HG03354 (cell line): ENCODE measurements at regions not wholly inside any gene's neighbourhood (a gene's known extent, or its start where the extent isn't known, plus 50 kb on each side); places are given as distances from the start of the nearest gene placed in this dataset.

Source experiments
- ATAC-seq: cut with Tn5 transposase; IDR thresholded peaks from one replicate; pipeline ENCODE4 v1.9.1; 2021; ENCODE audit warnings: mild to moderate bottlenecking; ENCODE audit not compliant: unreplicated experiment, poor library complexity, severe bottlenecking

DNA sequence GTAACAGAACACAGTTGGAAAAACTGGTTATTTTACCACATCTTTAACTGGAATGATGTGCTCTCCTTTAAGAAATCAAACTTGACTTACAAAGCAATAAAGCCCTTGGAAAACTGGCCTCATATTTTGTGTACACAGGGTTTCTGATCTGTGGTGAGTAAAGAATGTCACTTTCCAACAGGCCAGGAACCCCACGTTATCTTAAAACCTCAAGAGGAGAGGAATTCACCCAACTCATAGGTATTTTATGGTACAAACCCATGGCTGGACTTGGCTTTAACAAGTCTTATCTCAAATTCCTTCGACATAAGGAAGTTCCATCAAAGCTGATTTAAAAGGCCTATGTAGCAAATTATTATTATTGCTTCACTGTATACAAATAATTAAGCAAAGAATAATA, 1735.1 kb downstream of the PCDH7 start:
- no peak for ATAC-seq

DNA sequence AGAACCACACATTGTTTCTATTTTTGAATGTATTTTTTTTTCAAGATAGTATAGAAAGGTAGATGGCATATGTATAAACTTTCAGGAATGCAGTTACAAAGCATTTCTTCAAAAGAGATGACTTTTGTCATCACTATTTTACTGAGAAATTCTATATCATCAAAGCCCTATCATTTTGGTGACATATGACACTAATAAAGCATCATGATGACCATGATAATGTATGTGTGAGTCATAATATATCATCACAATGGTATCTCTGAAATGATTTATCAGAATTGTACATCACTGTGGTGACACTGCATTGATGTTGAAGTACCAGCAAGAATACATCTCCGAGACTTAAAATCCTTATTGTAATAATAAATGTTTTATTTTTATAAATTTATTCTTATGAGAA, 1740.8 kb downstream of the PCDH7 start:
- ATAC-seq: no peak

DNA sequence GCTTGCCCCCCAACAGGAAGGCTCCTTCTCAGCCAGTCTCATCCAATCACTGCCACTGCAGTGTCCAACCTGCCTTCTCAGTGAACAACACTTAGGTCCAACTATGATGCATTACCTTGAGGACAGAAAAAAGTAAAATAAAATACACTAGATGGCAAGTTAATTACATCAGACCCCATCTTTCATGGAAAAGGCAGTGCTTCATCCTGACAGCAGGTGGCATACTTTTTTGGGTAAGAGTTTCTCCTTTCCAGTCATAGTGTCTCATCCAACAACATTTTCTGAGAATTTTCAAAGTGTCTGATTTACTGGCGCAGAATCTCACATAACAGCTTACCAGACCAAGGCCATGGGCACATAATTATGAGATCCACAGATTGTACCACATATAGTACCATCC, 1742.8 kb downstream of the PCDH7 start:
- no peak for ATAC-seq

DNA sequence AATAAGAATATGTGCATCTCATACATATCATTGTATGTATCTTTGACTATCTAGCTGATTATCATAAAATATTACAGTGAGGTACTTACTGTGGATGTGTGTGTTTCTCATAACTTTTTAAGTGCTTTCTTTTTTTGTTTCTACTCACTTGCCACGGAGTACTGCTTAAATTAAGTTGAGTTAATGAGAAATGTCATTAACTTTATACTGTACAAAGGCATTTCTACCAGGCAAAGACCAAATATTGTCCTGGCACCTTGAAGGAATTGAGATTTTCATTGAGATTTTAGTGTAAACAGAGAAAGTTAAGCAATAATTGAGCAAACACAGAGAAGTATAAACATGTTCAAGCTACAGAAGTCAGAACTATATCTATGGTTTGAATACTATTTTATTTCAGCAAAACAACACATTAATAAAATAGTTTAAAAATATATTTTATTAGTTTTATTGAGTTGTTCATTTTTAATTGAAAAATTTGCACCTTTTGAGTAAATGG, 1750.0 kb downstream of the PCDH7 start:
- ATAC-seq: no peak

DNA sequence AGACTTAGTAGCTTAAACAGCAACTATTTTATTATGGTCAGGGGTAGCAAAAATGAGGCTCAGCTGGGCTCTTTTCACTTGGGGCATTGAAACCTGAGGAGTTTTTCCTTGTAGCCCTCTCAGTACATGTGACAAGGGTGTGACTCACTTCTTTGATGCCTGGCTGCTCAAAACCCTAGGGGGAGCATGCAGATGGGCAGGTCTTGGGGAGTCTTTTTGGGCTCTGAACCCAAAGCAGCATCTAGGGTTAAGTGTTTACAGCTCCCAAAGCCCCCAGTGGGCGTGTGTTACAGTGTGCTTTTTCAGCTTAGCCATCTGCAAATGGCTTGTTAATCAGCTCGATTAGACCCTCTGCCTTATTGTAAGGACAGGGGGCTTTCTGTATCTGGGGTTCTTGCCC, 1752.7 kb downstream of the PCDH7 start:
- no peak for ATAC-seq

DNA sequence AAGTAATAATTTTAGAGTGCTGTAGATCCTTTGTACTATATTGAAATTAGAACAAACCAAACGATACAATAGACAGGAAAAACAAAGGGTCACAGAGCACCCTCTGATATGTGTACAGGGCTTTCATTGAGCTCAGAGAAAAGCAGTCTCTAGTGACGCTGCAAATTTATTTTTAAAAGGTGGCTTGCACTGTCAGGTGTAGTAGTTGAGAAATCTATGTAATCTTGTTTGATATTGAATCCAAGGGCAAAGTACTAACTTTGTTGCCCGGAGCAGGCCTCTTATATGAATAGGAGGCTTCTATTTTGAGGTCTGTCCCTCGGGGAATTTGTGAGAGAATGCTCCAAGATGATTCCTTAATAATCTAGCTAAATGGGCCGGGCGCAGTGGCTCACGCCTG, 1755.5 kb downstream of the PCDH7 start:
- ATAC-seq: no peak

DNA sequence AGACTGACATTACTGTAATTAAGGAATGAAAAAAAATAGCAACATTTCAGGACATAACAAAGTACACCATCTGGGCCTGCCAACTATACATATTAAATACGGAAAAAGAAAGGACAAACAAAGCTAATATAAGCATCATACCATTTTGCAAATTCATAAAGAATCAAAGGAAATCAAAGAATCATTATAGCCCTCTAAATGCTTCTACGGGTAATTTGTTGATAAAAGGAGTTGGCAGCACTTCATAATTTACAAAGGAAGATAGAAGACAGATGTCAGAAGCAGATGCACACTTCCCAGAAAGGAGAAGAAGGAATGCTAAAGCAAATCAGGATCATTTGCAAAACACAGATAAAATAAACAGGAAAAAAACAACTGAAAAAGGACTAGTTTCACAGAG, 1757.3 kb downstream of the PCDH7 start:
- no peak for ATAC-seq

DNA sequence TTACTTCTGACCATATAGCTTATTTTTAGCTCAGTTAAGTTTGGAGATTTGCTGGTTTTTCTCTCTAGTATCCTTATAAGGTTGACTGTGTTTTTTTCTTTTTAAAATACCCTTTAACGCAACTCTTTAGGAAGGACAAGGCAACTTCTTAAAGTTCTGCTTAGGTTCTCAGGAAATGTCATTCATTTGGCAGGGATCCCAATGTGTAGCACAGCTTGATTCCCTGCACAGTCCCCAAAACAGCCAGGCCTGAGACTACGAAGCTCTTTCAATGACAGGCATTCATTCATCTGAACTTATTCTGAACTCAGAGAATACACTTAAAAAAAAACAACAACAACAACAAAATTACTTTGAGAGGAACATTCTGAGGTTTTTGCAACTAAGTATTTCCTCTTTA, 1765.8 kb downstream of the PCDH7 start:
- no peak for ATAC-seq

DNA sequence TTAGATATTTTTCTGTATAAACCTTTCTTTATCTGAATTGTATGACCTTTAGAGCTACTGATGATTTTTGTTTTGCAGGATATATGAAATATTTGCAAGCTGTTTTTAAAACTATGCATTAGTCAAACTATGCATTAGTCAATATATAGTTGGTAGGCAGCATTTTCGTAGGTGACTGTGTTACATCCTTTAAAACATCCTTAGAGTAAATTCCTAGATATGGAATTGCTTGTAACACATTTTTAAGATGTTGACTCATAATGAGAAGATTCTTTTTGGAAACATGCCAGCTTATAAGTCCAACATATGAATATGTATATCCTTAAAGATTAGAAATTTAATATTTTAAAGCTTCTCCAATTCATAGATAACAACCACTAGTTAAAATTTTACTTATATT, 1768.5 kb downstream of the PCDH7 start:
- ATAC-seq: no peak

DNA sequence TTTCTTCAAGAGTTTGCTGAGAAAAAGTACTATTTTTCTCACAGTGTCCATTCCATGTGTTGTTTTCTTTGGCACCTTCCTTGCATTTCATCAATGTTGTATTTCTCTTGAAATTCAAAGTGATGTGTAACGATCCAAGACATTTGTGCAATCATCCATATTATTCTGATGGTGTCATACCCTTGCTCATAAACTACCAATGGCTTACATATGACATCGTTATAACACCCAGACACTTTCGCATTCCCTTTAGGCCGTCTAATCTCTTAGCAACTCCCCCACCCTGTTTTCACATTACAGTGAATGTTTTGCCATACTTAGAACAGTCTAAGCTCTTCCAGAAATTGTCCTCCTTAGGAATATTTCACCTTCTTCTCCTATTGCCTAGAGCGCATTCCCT, 1779.0 kb downstream of the PCDH7 start:
- no peak for ATAC-seq

DNA sequence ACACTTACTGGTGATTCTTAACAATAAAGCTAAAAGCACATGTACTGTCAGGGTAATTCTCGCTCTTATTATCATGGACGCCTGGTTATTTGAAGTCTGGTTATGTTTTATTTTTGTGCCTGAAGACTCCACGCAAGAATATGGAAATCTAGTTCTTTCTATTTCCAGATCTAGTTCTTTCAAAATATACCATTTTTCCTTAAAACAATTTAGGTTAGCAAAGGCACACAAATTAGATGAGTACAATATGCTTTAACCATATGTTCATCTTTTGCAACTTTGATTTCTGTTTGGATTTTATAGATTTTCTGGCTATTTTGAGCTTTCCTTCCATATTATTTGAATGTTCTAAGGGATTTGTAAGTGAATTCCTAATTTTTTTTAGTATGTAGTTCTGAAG, 1783.1 kb downstream of the PCDH7 start:
- ATAC-seq: no peak

DNA sequence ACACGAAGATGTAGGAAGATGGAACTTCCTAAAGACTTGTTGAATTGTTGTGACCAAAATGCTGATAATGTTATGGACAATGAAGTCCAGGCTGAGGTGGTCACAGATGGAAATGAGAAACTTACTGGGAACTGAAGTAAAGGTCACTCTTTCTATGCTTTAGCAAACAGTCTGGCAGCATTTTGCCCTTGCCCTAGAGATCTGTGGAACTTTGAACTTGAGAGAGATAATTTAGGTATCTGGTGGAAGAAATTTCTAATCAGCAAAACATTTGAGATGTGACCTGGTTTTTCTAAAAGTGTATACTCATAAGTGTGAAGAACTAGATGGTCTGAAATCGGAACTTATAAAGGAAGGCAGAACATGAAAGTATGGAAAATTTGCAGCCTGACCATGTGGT, 1785.9 kb downstream of the PCDH7 start:
- ATAC-seq: no peak

DNA sequence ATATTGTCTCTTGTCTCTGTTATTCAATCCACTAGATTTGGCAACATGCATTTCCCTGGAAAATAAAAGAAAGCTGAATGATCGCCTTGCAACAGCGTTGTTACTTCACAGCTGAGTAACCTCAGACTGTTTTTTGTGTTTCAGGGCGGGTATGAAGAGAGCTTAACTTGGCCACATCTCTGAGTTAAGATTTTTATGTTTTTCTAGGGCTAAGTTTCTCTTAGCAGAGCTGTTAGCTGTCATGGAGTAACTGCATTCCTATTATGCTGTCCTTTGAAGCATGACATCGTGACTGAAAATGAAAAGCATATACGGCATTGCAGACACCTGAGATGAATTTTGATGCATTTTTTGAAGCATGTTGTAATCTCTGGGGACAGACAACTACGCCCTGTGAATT, 1798.9 kb downstream of the PCDH7 start:
- no peak for ATAC-seq

DNA sequence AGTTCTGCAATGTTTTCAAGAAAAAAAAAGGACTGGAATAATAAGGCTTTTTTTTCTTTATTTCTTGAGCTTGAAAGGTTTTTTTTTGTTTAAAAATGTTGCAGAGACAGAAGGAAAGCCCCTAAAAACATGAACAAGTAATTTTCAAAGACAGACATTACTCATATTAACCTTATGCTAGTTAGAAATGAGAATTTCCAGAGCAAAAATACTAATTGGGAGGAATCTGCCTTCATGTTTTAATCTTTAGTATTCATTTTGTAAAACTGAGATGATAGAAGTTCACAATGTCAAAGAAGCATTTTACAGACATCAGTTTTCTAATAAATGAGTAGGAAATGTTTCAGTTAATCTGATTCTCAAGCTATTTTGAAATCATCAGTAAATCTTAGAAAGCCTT, 1805.3 kb downstream of the PCDH7 start:
- no peak for ATAC-seq

DNA sequence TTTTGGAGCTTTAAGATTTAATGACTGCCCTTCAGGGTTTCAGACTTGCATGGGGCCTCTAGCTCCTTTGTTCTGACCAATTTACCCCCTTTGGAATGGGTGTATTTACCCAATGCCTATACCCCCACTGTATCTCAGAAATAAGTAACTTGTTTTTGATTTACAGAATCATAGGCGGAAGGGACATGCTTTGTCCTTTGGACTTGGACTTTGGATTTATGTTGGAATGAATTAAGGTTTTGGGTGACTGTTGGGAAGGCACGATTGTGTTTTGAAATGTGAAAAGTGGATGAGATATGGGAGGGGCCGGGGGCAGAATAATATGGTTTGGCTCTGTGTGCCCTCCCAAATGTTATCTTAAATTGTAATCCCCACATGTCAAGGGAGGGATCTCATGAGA, 1824.7 kb downstream of the PCDH7 start:
- ATAC-seq: no peak

DNA sequence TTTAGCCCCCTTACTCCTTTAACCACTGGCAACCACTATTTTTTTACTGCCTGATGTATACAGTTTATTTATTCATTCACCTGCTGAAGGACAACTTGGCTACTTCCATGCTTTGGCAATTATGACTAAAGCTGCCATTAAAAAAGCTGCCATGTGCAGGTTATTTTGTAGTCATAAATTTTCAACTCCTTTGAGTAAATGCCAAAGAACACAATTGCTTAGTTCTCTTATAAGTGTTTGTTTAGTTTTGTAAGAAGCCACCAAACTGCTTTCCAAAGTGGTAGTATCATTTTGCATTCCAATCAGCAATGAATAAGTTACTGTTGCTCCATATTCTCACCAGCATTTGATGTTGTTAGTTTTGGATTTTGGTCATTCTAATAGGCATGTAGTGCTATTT, 1831.8 kb downstream of the PCDH7 start:
- no peak for ATAC-seq

DNA sequence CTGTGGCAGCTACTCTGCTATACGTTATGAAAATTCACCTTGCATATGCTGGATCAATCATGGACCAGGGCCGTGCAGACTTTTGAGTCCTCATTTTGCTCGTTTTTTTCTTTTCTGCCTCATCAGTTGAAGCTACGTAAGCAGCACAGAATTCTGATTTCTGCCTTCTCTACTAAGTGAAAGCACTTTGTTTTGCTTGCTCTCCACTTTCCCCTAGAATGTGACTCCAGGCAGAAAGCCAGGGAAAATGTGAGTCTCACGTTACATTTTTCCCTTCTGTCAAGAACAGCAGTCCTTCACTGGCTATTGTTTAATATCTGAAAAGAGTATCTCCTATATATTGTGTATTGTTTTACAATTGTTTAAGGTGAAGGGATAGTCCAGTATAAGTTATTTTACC, 1840.1 kb downstream of the PCDH7 start:
- no peak for ATAC-seq

DNA sequence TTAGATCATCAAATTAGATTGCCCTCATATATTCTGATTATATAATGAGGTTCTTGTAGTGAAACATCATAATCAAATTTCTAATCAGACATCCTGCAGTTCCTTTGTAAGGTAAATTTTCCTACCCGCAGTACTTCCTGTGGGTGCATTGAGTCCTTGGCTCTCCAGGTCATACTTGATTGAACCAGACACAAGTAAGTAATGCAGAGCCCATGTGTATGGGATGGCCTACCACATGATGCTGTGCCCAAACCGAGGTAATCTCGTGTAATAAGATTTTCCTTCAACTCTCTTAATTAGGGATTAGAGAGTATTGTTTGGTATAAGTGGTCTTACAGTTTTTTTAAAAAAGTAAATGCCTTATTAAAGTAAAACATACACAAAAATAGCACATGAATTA, 1841.8 kb downstream of the PCDH7 start:
- ATAC-seq: no peak

DNA sequence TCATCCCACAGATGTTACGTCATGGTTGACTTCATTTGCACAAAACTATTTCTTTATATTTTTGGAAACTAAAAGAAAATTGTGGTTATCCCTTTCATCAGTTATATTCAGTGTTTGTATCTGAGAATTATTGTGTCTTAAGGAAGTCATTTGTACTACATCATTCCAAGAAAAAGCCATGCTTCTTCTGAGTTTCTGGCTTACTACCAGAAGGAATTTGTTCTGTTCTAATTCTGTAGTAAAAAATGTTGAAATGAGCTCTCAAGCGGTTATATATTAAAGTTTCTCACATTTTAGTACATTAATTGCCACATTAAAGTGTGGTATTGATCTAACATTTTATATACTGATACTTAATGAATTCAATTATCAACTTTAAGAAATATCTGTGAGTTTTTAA, 1844.5 kb downstream of the PCDH7 start:
- ATAC-seq: no peak

DNA sequence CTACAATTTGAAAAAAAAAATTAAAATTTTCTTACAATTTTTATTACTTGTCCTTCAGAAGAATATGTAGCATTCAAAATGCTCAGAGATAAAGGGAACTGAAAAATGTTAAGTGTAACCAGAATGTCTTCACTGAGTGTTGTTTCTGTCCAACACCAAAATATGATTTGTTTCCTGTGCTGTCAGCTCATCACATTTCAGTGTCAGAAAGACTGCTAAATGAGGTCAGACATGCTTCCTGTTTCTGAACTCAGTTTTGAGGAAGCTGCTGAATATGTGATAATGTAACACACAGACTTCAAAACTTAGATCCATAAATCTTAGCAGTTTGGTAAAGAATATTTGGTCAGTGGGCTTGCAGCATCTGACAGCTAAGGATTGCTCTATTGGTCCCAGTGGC, 1849.7 kb downstream of the PCDH7 start:
- ATAC-seq: no peak

DNA sequence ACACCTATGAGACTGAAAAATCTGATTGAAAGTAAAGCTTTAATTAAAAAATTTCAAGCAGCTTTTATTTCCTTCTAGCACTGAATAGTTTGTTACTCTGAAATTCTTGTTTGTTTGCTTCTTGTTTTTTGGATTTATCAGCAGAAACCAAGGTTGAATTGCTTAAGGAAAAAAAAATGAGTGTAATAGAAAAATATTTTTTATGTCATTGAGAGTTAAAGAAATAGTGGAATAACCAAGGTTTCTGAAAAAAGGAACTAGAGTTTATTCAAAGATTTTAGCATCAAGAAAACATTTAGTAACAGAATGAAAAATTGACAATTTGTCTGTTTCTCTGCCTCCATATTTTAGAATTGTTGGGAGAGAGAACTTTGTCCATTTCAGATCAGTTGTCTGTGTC, 1852.2 kb downstream of the PCDH7 start:
- no peak for ATAC-seq

DNA sequence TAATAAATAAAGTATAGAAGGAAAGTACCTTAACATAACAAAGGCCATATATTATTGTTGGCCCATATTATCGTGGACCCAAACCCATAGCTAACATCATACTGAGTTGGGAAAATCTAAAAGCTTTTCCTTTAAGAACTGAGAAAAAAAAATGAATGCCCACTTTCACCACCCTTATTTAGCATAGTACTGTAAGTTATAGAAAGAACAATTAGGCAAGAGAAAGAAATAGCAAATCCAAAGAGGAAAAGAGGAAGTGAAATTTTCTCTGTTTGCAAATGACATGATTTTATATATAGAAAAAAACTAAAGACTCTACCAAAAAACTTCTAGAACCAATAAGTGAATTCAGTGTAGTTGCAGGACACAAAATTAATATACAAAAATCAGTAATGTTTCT, 1854.6 kb downstream of the PCDH7 start:
- no peak for ATAC-seq

DNA sequence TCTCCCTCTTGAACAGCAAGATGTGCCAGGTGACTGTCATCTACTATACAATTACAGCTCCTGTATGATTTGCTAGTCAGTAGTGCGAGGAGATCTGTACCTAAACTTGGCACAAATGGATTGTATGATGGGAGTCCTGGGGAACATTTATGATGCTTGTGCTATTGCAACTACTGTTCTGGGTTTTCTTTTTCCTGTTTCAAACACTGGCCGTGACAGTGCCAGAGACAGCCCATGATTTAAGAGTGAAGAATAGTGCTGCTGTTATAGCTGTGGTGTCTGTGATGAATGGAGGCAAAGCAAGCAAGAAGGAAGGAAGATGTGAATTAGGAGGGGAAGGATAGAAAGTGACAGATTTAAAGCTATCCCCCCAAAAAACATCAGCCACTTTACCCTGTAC, 1868.9 kb downstream of the PCDH7 start:
- ATAC-seq: no peak
